GM12878 (cell line): ENCODE measurements at regions not wholly inside any gene's neighbourhood (a gene's known extent, or its start where the extent isn't known, plus 50 kb on each side); places are given as distances from the start of the nearest gene placed in this dataset.

Experiments
- ATAC-seq: fragments of 200-7000 bp; cut with Tn5 transposase; 3 replicates; pipeline ENCODE4 v1.9.1; 2020; ENCODE audit warnings: mild to moderate bottlenecking, moderate library complexity
- BruUV-seq: library from RNA; stranded (reverse); fragments of 400-500 nt; replicated peaks from 2 replicates; lab custom pipeline; 2021; lab: Mats Ljungman, UMichigan
- CTCF ChIA-PET: fragments of 300-600 bp; sonication (Branson Sonifier 250); formaldehyde crosslinking; extraction: SDS; loops from one replicate; lab custom pipeline; 2021; ENCODE audit warnings: inconsistent platforms; lab: Yijun Ruan, JAX
- POLR2A ChIA-PET: fragments of 350-600 bp; formaldehyde crosslinking; extraction: SDS; loops from one replicate; lab custom pipeline; 2021; ENCODE audit warnings: inconsistent platforms; lab: Charles Lee
- RAD21 ChIA-PET: fragments of 300-600 bp; sonication (Branson Sonifier 250); formaldehyde crosslinking; loops from one replicate; lab custom pipeline; 2023; ENCODE audit warnings: antibody characterized with exemption; ENCODE audit not compliant: unreplicated experiment; lab: Charles Lee
- SMC1A ChIA-PET: fragments of 300-600 bp; sonication (Branson Sonifier 250); formaldehyde crosslinking; loops from one replicate; lab custom pipeline; 2023; ENCODE audit not compliant: unreplicated experiment, uncharacterized antibody; lab: Charles Lee
- DNase-seq: peaks from one replicate; pipeline ENCODE4 v3.0.0-alpha.2; 2011; ENCODE audit warnings: low read depth, low spot score
- FAIRE-seq: peaks from 3 replicates; lab custom pipeline; 2011; peaks lifted over from hg19 to GRCh38; lab: Jason Lieb, UNC
- H2AFZ ChIP-seq: 2 replicates; pipeline ENCODE4 v1.6.0; 2011; ENCODE audit warnings: low read depth, low read length, control low read depth; ENCODE audit not compliant: control insufficient read depth
- H3K27ac ChIP-seq: 2 replicates; pipeline ENCODE4 v1.5.1; 2011; ENCODE audit warnings: control low read depth; ENCODE audit not compliant: control insufficient read depth, insufficient read depth
- H3K27me3 ChIP-seq, 2 experiments: replicated peaks in 1 of 2; 2 replicates each; pipeline versions ENCODE4 v1.6.0 to v1.6.1; 2011; ENCODE audit warnings: low read length in 1 of 2; ENCODE audit not compliant: control insufficient read depth in 2 of 2, insufficient read depth in 2 of 2
- H3K36me3 ChIP-seq, 2 experiments: 2 replicates each; pipeline ENCODE4 v1.5.1; 2011; ENCODE audit warnings: low read length in 1 of 2; ENCODE audit not compliant: control insufficient read depth in 2 of 2, insufficient read depth in 2 of 2
- H3K4me1 ChIP-seq: 2 replicates; pipeline ENCODE4 v1.6.1; 2011; ENCODE audit warnings: mild to moderate bottlenecking, low read length, moderate library complexity, mixed read lengths; ENCODE audit not compliant: control insufficient read depth, insufficient read depth
- H3K4me2 ChIP-seq: 2 replicates; pipeline ENCODE4 v1.6.0; 2011; ENCODE audit warnings: control low read depth; ENCODE audit not compliant: control insufficient read depth, insufficient read depth
- H3K4me3 ChIP-seq: fragments of 200-600 bp; sonication (generic); 2 replicates; pipeline ENCODE4 v1.5.1; 2016
- H3K79me2 ChIP-seq: 2 replicates; pipeline ENCODE4 v1.6.0; 2011; ENCODE audit warnings: low read length; ENCODE audit not compliant: control insufficient read depth, insufficient read depth
- H3K9ac ChIP-seq: 2 replicates; pipeline ENCODE4 v1.8.0; 2011; ENCODE audit warnings: low read length, control low read depth, mixed read lengths; ENCODE audit not compliant: control insufficient read depth, insufficient read depth
- H3K9me3 ChIP-seq: replicated peaks from 3 replicates; pipeline ENCODE4 v1.5.1; 2011; ENCODE audit warnings: mild to moderate bottlenecking, low read length; ENCODE audit not compliant: control insufficient read depth, insufficient read depth
- H4K20me1 ChIP-seq: 2 replicates; pipeline ENCODE4 v1.6.0; 2011; ENCODE audit not compliant: control insufficient read depth, insufficient read depth
- BHLHE40 ChIP-seq, 2 experiments: fragments of 450-650 bp in 1 of 2; IDR thresholded peaks; 2 replicates each; pipeline ENCODE4 v1.6.1; 2011 to 2017; ENCODE audit warnings: low read depth in 2 of 2, borderline replicate concordance in 1 of 2, improper control_type of control experiment in 1 of 2, low read length in 1 of 2, mild to moderate bottlenecking in 1 of 2
- BMI1 ChIP-seq: fragments of 450-650 bp; IDR thresholded peaks from 2 replicates; pipeline ENCODE4 v1.6.1; 2016; ENCODE audit warnings: mild to moderate bottlenecking, moderate library complexity, borderline replicate concordance
- CEBPB ChIP-seq, 2 experiments: fragments of 150-350 bp in 1 of 2; IDR thresholded peaks; 2 replicates each; pipeline ENCODE4 v1.6.1; 2012 to 2014; ENCODE audit warnings: low read depth in 2 of 2, low read length in 2 of 2, borderline replicate concordance in 1 of 2, inconsistent platforms in 1 of 2
- SRF ChIP-seq, 2 experiments: IDR thresholded peaks; 2 replicates each; pipeline ENCODE4 v1.6.1; 2011; ENCODE audit warnings: low read depth in 2 of 2, low read length in 2 of 2, mild to moderate bottlenecking in 1 of 2, moderate library complexity in 1 of 2
- WGBS: methylation state at CpG from one replicate; pipeline ENCODE4 v1.1.6; 2016; ENCODE audit warnings: low lambda C conversion rate; ENCODE audit not compliant: insufficient replicate concordance, insufficient coverage; ENCODE audit errors: missing lambda C conversion rate; 5-methylcytosine and 5-hydroxymethylcytosine counted together
- in situ Hi-C: fragments of 300-500 bp; cut with MboI; formaldehyde crosslinking; loops from 9 replicates; pipeline ENCODE4 v1.14.3; 2018; ENCODE audit warnings: mixed read lengths
- intact Hi-C: fragments of 100-400 bp; cut with micrococcal nuclease; formaldehyde crosslinking; loops from one replicate; pipeline ENCODE4 v1.14.2; 2022; ENCODE audit not compliant: unreplicated experiment

DNA sequence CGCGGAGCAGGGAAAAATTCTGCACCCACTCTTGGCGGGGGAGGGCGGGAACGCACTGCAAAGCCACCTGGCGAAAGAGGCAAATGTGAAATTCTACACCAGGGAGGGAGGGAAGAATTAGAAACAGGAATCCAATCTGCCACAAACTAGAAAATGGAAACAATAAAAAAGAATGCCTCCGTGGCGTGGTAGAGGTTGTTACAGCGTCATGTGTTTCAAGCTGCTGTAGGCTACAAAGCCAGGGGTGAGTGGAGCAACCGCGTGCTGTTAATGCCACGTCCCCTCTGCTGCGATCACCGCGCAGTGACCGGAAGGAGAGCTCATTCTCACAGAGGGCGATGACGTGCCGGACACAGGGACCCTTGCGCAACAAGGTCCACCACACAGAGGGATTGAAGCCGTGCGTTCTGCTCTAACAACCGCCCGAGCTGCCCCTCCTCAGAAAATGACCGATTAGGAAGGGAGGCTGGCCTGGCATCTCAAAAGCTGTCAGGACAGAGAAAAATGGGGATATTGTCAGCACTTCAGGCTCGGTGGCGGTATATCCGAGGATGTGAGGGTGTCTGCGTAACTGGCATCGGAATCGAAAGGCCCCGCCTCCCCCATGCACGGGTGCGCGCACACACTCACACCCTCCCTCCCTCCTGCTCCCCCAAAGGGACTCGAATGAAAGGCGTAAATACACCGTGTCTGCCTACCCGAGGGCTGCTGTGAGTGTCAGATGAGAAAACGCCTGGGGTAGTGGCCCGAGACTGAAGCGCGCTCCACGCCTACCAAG is 70.8 kb upstream of the TNRC6C start:
- ChIA-PET RAD21 (interaction anchor here (1.3 kb wide), 1 partner anchor 71 kb away, joined by 5 read pairs; the partner anchor contains the start of gene TNRC6C), CTCF (interaction anchor here (1.6 kb wide), 1 partner anchor 53 kb away, joined by 5 read pairs; no protein-coding TSS in a partner anchor), POLR2A (no interaction called here), SMC1A (interaction anchor here (0.9 to 1.7 kb wide), 3 partner anchors 20 to 67 kb away, joined by 3 to 9 read pairs (median 7); no protein-coding TSS in a partner anchor)
- in situ Hi-C loops, result no loop called here
- Histone ChIP-seq H3K36me3 (no peaks in the 10 kb centered on the region), H3K79me2 (no peaks in the 10 kb centered on the region), H3K27me3 (peaks cover 2 to 18% of the 10 kb centered on the region in 2 experiments), H3K4me3 (no peak overlapping the region), H3K4me2 (peak overlapping the region; percentile 56), H3K27ac (no peak overlapping the region), H4K20me1 (no peaks in the 10 kb centered on the region; the same call in 1 of the 2 replicates), H3K4me1 (peaks cover 5% of the 10 kb centered on the region), H3K9me3 (no peaks in the 10 kb centered on the region; the same call in 2 of the 3 replicates), H2AFZ (no peak overlapping the region), H3K9ac (no peak overlapping the region)
- 9% methylated on average over 44 of the region's 44 CpGs for WGBS
- intact Hi-C loops, result loop anchor here (10.0 kb wide), 1 partner anchor 53 kb away; no protein-coding TSS in a partner anchor
- DNase-seq, result no peak
- no TSS peak for BruUV-seq
- TF ChIP-seq CEBPB (IDR thresholded peaks at IDR 0.05; ENCODE audit: borderline replicate concordance in 1 of 2, low read depth in 2 of 2, low read length in 2 of 2), result 0 out of 4 replicates have a peak, but pooled peaks of 1 of the 2 experiments have one; percentile 38
- no peak for TF ChIP-seq SRF (IDR thresholded peaks at IDR 0.05; ENCODE audit: low read depth in 2 of 2, low read length in 2 of 2)
- peak; percentile 38 to 79; a peak in 2 of 4 replicates for TF ChIP-seq BHLHE40 (IDR thresholded peaks at IDR 0.05; ENCODE audit: borderline replicate concordance in 1 of 2, low read depth in 2 of 2, low read length in 1 of 2)
- TF ChIP-seq BMI1, result no peak
- ATAC-seq, result peak; percentile 72
- FAIRE-seq, result no peak
